ENCODE measurements at regions not wholly inside any gene's neighbourhood (a gene's known extent, or its start where the extent isn't known, plus 50 kb on each side); places are given as distances from the start of the nearest gene placed in this dataset.

- TF ChIP-seq CTCF (IDR thresholded peaks at IDR 0.05; ENCODE audit: low read length) (no peak; the same call in 1 of the 2 replicates), EZH2 (optimal IDR thresholded peaks at IDR 0.05; ENCODE audit: low read depth, low read length) (no peak), EZH2phosphoT487 (IDR thresholded peaks at IDR 0.05; ENCODE audit: low read length) (no peak)
Measured at GRCh38 chr6:28841290-28841689, 82.5 kb downstream of the TRIM27 start.
